ENCODE measurements at regions not wholly inside any gene's neighbourhood (a gene's known extent, or its start where the extent isn't known, plus 50 kb on each side); places are given as distances from the start of the nearest gene placed in this dataset.

- POLR2A ChIA-PET, result no interaction called here
- H2AFZ ChIP-seq (ENCODE audit: insufficient read depth, low read depth, low read length, poor library complexity, severe bottlenecking), result no peak overlapping the region
- no peaks in the 10 kb centered on the region for H3K36me3 ChIP-seq (replicated peaks in 1 of 2; ENCODE audit: control extremely low read depth in 1 of 2, control insufficient read depth in 1 of 2, extremely low read depth in 1 of 2, insufficient read depth in 2 of 2, low read length in 1 of 2)
- WGBS (ENCODE audit: insufficient coverage), result no CpG with 5 or more reads among the region's 3 CpGs
- no peaks in the 10 kb centered on the region for H3K79me2 ChIP-seq (ENCODE audit: control insufficient read depth, insufficient read depth, low read length)
- no peak overlapping the region for H3K4me2 ChIP-seq (replicated peaks; ENCODE audit: low read depth, low read length, poor library complexity, severe bottlenecking)
- ATAC-seq (ENCODE audit: low read depth), result no peak
- H3K9ac ChIP-seq (ENCODE audit: low read length), result no peak overlapping the region
- TF ChIP-seq EZH2 (IDR thresholded peaks at IDR 0.05; ENCODE audit: borderline replicate concordance, insufficient read depth, low read depth, low read length, poor library complexity, severe bottlenecking), result no peak
- TF ChIP-seq, protein P1, sequence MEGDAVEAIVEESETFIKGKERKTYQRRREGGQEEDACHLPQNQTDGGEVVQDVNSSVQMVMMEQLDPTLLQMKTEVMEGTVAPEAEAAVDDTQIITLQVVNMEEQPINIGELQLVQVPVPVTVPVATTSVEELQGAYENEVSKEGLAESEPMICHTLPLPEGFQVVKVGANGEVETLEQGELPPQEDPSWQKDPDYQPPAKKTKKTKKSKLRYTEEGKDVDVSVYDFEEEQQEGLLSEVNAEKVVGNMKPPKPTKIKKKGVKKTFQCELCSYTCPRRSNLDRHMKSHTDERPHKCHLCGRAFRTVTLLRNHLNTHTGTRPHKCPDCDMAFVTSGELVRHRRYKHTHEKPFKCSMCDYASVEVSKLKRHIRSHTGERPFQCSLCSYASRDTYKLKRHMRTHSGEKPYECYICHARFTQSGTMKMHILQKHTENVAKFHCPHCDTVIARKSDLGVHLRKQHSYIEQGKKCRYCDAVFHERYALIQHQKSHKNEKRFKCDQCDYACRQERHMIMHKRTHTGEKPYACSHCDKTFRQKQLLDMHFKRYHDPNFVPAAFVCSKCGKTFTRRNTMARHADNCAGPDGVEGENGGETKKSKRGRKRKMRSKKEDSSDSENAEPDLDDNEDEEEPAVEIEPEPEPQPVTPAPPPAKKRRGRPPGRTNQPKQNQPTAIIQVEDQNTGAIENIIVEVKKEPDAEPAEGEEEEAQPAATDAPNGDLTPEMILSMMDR (IDR thresholded peaks at IDR 0.05), result no peak
- peaks cover 18% of the 10 kb centered on the region for H3K4me1 Mint-ChIP-seq
- no peak overlapping the region for H3K4me3 Mint-ChIP-seq
- H3K27ac Mint-ChIP-seq, result no peak overlapping the region
- no peaks in the 10 kb centered on the region for H3K9me3 Mint-ChIP-seq (ENCODE audit: insufficient read depth)
- DNase-seq, result no peak
- no peak overlapping the region for H3K27ac ChIP-seq (ENCODE audit: low read length in 2 of 2)
- H3K4me3 ChIP-seq (ENCODE audit: control extremely low read depth in 1 of 5, extremely low read depth in 1 of 5, insufficient read depth in 1 of 5, low read depth in 2 of 5, low read length in 4 of 5), result no peak overlapping the region
- peaks cover 13 to 21% of the 10 kb centered on the region in 2 donors for H3K4me1 ChIP-seq (ENCODE audit: control insufficient read depth in 2 of 2, insufficient read depth in 2 of 2, low read length in 2 of 2)
- H4K20me1 ChIP-seq (ENCODE audit: control insufficient read depth, insufficient read depth, low read length, poor library complexity, severe bottlenecking), result no peaks in the 10 kb centered on the region
- intact Hi-C loops (cut with micrococcal nuclease), result no loop called here
- CTCF ChIA-PET, result no interaction called here
- no peaks in the 10 kb centered on the region for H3K27me3 Mint-ChIP-seq
- no peaks in the 10 kb centered on the region for H3K27me3 ChIP-seq (replicated peaks in 1 of 4; ENCODE audit: control extremely low read depth in 1 of 4, control insufficient read depth in 3 of 4, insufficient read depth in 4 of 4, low read length in 3 of 4)
- H3K9me3 ChIP-seq (ENCODE audit: control extremely low read depth in 1 of 3, control insufficient read depth in 2 of 3, insufficient read depth in 1 of 3, low read length in 2 of 3), result no peaks in the 10 kb centered on the region
Observed at GRCh38 chr20:12019715-12020114, 102.0 kb downstream of the BTBD3 start.

DNA sequence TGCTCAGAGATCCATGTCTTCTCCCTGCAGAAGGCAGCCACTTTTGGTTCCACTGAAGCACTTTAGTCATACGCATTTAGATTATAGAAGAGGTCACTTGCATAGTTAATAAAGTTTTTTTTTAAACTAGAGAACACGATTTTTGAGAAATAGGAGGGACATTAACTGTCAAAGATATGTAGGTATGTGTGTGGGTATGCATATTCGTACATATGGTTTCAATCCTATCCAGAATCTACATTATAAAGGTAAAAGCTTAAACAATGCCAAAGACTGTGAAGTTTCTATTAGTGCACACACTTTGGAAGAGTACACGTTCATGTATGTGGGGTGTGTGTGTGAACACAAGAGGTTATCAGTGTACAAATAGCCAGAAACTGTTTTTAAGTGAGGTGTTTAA is 103.2 kb downstream of the BTBD3 start:
- Histone ChIP-seq H3K36me3 (replicated peaks in 1 of 2; ENCODE audit: control extremely low read depth in 1 of 2, control insufficient read depth in 1 of 2, extremely low read depth in 1 of 2, insufficient read depth in 2 of 2, low read length in 1 of 2) (no peaks in the 10 kb centered on the region), H3K9me3 (ENCODE audit: control extremely low read depth in 1 of 3, control insufficient read depth in 2 of 3, insufficient read depth in 1 of 3, low read length in 2 of 3) (no peaks in the 10 kb centered on the region), H2AFZ (ENCODE audit: insufficient read depth, low read depth, low read length, poor library complexity, severe bottlenecking) (no peak overlapping the region), H3K4me3 (ENCODE audit: control extremely low read depth in 1 of 5, extremely low read depth in 1 of 5, insufficient read depth in 1 of 5, low read depth in 2 of 5, low read length in 4 of 5) (no peak overlapping the region), H3K9ac (ENCODE audit: low read length) (no peak overlapping the region), H3K27ac (ENCODE audit: low read length in 2 of 2) (no peak overlapping the region), H4K20me1 (ENCODE audit: control insufficient read depth, insufficient read depth, low read length, poor library complexity, severe bottlenecking) (no peaks in the 10 kb centered on the region), H3K4me1 (ENCODE audit: control insufficient read depth in 2 of 2, insufficient read depth in 2 of 2, low read length in 2 of 2) (peaks cover 13 to 21% of the 10 kb centered on the region in 2 donors), H3K79me2 (ENCODE audit: control insufficient read depth, insufficient read depth, low read length) (no peaks in the 10 kb centered on the region), H3K4me2 (replicated peaks; ENCODE audit: low read depth, low read length, poor library complexity, severe bottlenecking) (no peak overlapping the region), H3K27me3 (replicated peaks in 1 of 4; ENCODE audit: control extremely low read depth in 1 of 4, control insufficient read depth in 3 of 4, insufficient read depth in 4 of 4, low read length in 3 of 4) (no peaks in the 10 kb centered on the region)
- Mint-ChIP-seq H3K27ac (no peak overlapping the region), H3K4me3 (no peak overlapping the region), H3K27me3 (no peaks in the 10 kb centered on the region), H3K9me3 (ENCODE audit: insufficient read depth) (no peaks in the 10 kb centered on the region), H3K4me1 (peaks cover 18% of the 10 kb centered on the region)
- ATAC-seq (ENCODE audit: low read depth), result no peak
- TF ChIP-seq, protein P1 (IDR thresholded peaks at IDR 0.05), result no peak
- no peak for TF ChIP-seq EZH2 (IDR thresholded peaks at IDR 0.05; ENCODE audit: borderline replicate concordance, insufficient read depth, low read depth, low read length, poor library complexity, severe bottlenecking)
- no CpG with 5 or more reads among the region's 4 CpGs for WGBS (ENCODE audit: insufficient coverage)
- ChIA-PET POLR2A (no interaction called here), CTCF (no interaction called here)
- DNase-seq, result no peak
- intact Hi-C loops (cut with micrococcal nuclease), result no loop called here

All from B cell (primary cell).